Hepatic stellate cell (primary cell): ENCODE measurements at regions not wholly inside any gene's neighbourhood (a gene's known extent, or its start where the extent isn't known, plus 50 kb on each side); places are given as distances from the start of the nearest gene placed in this dataset.
"Not testable (repeated sequence)": the region's sequence is repeated elsewhere in the genome, so short reads cannot be mapped to it uniquely, and the experiment has no call there.

Experiments
- DNase-seq: peaks from one replicate; pipeline ENCODE4 v3.0.0; 2011; ENCODE audit warnings: low spot score

GRCh38 chr5:124121198-124121597 is 609.2 kb downstream of the CSNK1G3 start:
- no peak for DNase-seq

GRCh38 chr5:124114911-124115310 is 602.9 kb downstream of the CSNK1G3 start:
- DNase-seq: no peak

- no peak for DNase-seq
These were observed 599.9 kb downstream of the CSNK1G3 start for GRCh38 chr5:124111886-124112285.

- no peak for DNase-seq
These were observed 599.0 kb downstream of the CSNK1G3 start for GRCh38 chr5:124110942-124111341.

GRCh38 chr5:124105326-124105725 is 593.3 kb downstream of the CSNK1G3 start:
- no peak for DNase-seq

GRCh38 chr5:124104821-124105220 is 592.8 kb downstream of the CSNK1G3 start:
- no peak for DNase-seq

GRCh38 chr5:124104344-124104743 is 592.4 kb downstream of the CSNK1G3 start:
- no peak for DNase-seq

- DNase-seq: no peak
These were observed 591.7 kb downstream of the CSNK1G3 start for GRCh38 chr5:124103671-124104070.

- DNase-seq: not testable (repeated sequence)
These were observed 591.1 kb downstream of the CSNK1G3 start for GRCh38 chr5:124103056-124103455.

GRCh38 chr5:124102486-124102885 is 590.5 kb downstream of the CSNK1G3 start:
- DNase-seq: no peak

- no peak for DNase-seq
These were observed 581.7 kb downstream of the CSNK1G3 start for GRCh38 chr5:124093658-124094057.

- DNase-seq: no peak
These were observed 578.1 kb downstream of the CSNK1G3 start for GRCh38 chr5:124090115-124090514.

GRCh38 chr5:124089578-124089977 is 577.6 kb downstream of the CSNK1G3 start:
- DNase-seq: no peak

GRCh38 chr5:124088289-124089032 is 576.5 kb downstream of the CSNK1G3 start:
- DNase-seq: no peak

- no peak for DNase-seq
These were observed 575.8 kb downstream of the CSNK1G3 start for GRCh38 chr5:124087752-124088151.

- DNase-seq: no peak
These were observed 568.3 kb downstream of the CSNK1G3 start for GRCh38 chr5:124080256-124080655.

- DNase-seq: no peak
These were observed 567.1 kb downstream of the CSNK1G3 start for GRCh38 chr5:124079062-124079461.

- DNase-seq: no peak
These were observed 562.5 kb downstream of the CSNK1G3 start for GRCh38 chr5:124074500-124074899.

- DNase-seq: no peak
These were observed 560.6 kb downstream of the CSNK1G3 start for GRCh38 chr5:124072570-124072969.

- no peak for DNase-seq
These were observed 559.1 kb downstream of the CSNK1G3 start for GRCh38 chr5:124071039-124071438.

GRCh38 chr5:124065508-124065907 is 553.5 kb downstream of the CSNK1G3 start:
- DNase-seq: no peak

GRCh38 chr5:124064956-124065355 is 553.0 kb downstream of the CSNK1G3 start:
- DNase-seq: no peak

GRCh38 chr5:124061663-124062062 is 549.7 kb downstream of the CSNK1G3 start:
- no peak for DNase-seq

- DNase-seq: no peak
These were observed 549.1 kb downstream of the CSNK1G3 start for GRCh38 chr5:124061068-124061430.
